Activated CD4-positive, alpha-beta T cell treated with anti-CD3 and anti-CD28 coated beads for 48 hours (primary cell): ENCODE measurements at regions not wholly inside any gene's neighbourhood (a gene's known extent, or its start where the extent isn't known, plus 50 kb on each side); places are given as distances from the start of the nearest gene placed in this dataset.
A peak's percentile ranks its signal among the peaks of the same experiment; 100 is the strongest.

Source experiments
- DNase-seq: peaks from one replicate; pipeline ENCODE4 v3.0.0-alpha.2; 2020

DNA sequence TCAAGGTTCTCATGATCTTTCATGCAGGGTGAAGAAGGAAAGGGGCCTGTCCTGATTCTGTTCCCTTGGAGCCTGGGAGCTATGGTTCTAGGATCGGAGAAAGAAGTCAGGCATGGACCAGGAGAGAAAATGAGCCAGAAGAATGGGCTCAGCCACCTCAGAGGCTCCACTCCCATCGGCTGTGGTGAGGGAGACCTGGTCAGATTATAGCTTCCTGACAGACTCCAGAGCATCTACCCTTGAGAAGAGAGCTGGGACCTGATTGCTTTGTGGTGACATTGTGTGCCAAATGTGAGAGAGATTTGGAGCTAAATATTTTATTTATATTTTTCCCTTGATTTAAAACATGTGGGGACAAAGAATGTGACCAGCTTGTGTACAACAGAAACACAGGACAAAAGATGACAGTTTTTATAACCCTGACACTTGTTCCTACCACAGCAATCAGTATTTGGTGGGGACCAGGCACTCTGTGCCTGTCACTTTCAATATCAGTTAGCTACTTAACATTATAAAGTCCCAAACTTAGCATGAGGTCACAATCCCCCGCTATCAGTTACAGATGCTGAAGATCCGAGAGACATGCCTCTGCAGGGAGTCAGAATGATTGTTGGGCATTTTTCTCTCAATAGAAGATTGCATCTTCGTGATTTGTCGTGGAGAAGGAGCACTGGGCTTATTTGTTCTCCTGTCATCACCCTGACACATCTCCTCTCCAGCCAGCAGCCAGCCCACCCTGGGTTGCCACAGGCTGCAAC, 228.3 kb upstream of the ADAMTS16 start:
- no peak for DNase-seq

DNA sequence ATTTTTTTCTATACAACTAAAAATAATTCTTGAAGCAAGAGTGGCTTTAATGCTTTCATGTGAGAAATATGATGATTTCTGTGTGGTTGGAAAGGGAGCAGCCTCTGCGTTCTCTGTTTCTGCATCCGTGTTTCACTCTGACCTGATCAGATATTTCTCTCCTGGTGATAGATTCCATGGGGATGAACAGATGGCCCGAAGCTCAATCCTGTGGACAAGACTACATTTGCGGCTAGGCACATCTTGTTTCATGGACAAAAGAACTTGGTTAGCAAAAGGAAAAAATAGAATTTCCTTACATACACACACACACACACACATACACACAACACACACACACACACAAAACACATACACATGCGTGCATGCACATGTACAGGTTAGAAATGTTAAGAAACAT, 218.2 kb upstream of the ADAMTS16 start:
- no peak for DNase-seq

DNA sequence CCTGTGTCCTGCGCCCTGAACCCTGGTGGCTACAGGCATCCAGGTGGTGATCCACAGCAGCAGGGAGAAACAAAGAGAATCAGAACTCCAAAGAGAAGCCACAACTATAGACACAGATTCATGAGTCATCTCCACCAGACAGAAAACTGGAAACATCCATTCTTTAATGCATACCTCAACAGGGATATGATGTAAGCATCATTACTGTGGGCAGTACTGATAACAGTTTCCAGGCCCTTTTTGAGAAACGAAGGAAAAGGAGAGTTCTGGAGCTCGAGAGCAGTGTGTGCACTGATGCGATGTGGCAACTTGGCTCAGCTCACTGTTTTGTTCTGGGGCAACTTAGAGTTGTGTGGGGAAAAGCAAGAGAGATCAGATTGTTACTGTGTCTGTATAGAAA, 215.6 kb upstream of the ADAMTS16 start:
- DNase-seq: no peak

DNA sequence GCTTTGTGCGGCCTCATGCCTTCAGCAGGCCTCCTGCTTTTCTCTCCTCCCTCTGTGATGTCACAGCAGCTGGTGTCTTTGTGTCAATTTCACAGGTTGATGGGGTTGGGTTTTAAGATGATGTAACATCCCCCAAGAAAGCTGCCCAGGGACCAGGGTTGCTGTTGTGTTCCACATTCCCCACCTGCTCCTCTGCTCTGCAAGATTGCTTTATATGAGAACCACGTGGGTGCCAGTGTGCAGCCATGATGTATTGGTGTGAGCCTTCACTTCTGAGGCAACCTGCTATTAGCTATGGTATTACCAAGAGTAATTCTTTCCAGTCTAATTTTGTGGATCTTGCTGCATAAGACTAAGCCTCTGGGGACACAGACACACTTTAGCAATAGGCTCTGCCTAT, 213.0 kb upstream of the ADAMTS16 start:
- no peak for DNase-seq

DNA sequence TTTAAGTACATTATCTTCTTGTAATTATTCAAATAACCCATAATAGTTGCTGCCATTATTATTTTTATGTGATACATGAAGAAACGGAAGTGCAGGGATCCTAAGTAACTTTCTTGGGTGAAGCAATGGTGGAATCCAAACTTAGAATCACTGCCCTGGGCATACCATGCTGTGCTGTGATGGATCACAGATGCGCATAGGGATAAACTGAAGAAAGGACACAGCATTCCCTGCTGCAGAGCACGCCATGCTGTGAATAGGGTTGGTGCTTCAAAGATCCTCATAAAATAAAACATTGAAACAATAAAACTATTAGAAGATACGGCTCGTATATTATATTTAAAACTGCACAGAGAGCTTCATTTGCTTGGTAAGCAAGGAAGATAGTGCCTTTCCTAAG, 211.7 kb upstream of the ADAMTS16 start:
- DNase-seq: no peak

DNA sequence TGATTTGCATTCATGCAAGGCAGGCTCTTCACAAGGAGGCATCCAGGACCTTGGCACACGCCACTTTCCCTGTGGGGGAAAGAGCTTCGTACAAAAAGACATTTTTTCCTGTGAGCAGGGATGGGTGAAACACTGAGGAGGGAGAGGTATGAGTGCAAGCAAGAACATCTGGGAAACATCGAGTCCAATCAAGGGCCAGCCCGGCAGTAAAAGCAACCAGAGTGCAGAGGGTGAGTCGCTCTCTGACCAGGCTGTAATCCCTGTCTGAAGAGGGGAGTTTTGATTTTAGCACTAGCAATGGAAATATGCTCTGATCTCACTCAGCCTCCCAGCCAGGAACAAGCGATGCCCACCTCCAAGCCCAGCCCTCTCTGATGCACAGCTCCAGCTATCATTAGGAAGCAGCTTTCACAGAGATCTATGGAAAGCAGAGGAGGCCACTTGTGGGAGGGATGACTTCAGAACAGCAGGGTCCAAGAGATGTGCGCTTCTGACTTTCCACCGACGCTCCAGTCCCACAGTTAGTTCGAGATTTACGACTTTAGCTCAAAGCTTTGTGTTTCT, 211.0 kb upstream of the ADAMTS16 start:
- DNase-seq: no peak

DNA sequence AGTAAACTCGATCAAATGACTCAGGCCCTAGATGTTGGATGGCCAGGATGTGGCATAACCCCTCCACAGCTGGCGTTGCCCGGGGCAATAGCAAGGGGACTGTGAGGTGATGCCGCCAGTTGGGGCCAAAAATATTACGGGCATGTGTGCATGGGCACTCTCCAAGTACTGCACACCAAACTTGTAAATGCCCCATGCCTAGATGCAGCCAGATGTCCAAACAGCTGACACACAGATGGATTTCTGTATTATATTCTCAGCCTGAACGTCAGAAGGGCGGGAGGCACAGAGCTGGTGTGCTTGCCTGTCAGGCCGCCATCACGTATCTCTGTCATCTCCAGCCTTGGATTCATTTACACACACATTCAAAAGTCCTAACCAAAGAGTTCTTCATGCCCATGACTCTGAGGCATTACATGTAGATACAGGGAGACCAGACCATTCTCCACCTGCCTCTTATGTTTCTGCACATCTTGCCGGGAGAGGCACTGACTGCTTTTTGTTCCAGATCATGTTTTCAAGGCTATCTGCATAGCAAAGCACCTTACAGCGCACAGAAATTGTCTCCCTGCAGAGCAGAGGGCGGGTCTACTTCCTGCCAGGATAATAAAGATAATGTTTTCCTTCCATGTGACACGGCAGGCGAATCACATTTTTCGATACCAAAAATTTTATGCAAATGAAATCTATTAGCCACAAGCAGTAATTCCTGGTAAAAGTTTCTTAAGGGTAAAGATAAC, 200.9 kb upstream of the ADAMTS16 start:
- no peak for DNase-seq

DNA sequence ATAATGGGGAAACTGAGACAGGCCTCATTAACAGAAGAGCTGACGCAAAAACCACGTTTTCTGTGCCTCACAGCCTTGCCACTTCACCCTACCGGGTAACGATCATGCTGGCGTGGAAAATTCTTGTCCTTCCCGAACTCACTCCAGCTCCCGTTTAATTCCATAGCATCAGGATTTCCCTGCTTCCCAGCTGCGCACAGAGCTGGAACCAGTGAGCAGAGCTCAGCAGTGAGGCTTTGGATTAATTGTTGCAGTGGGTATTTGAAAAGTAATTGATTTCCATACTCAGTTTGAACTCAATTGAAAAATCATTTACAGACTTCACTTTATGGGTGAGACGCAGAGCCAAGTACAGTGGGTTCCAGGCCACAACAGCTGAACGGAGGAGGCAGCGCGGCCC, 199.0 kb upstream of the ADAMTS16 start:
- DNase-seq: no peak

DNA sequence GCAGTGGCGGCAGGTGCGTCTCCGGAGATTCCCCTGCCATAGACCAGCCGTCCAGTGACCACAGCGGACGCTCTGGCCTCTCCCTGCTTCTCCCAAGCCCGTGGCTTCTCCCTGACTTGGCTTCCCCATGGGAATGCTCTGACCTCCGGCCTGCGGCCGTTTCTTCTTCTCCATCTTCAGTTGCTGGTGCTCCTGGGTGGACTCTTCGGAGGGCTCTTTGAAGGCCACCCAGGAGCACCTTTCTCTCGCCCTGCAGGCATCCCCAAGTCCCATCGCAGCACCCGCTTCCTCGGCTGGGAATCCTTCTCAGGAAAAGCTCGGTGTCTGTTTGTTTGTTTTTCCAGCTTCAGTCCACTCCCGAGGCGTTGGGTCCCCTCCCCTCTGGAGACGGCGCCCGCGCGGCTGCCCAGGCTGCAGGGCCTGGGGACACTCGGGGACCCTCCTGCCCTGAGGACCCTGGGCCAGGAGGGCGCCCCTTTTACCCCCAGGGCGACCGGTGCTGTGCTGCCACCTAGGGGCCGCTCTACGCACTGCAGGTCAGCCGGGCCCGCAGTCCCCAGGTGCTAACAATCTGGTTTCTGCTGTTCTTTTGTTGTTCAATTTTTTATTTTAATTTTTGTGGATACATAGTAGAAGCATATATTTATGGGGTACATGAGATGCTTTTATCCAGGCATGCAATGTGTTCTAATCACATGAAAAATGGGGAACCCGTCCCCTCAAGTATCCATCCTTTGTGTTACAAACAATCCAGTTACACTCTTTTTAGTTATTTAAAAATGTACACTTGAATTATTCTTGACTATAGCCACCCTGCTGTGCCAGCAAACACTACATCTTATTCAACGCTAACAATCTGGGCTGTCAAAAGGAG, 197.9 kb upstream of the ADAMTS16 start:
- DNase-seq: peak; percentile 26

DNA sequence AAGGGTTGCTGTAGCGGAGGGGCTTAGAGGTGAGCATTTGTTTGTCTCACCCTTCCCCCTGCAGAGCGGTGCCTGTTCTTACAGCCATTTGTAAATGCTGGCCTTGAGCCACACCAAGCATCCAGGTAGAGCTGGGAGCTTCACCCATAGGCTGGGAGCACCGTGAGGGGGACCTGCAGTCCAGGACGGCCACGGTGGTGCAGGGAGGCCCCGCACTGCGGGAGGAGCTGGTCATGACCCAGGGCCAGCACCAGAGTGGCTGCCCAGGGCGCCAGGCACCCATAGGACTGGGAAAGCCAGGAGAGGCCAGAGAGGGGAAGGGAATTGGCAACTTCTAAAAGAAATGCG, 197.3 kb upstream of the ADAMTS16 start:
- no peak for DNase-seq

DNA sequence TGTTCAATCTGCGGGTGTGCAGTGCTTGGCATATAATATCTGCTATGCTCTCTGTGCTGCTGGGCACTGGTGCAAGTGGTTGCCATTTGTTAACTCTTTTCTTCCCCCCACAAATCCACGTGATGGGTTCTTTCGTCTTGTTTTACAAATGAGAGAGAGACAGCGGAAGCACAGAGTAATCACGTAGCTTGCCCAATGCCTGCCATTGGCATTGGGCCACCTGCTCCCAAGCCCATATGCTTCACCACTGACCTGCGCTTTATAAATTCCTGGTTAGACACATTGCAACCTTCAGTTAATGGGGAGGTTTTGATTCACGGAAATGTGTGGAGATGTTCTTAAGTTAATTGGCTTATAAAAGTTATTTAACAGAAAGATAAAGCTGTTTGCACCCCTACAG, 194.8 kb upstream of the ADAMTS16 start:
- DNase-seq: no peak

DNA sequence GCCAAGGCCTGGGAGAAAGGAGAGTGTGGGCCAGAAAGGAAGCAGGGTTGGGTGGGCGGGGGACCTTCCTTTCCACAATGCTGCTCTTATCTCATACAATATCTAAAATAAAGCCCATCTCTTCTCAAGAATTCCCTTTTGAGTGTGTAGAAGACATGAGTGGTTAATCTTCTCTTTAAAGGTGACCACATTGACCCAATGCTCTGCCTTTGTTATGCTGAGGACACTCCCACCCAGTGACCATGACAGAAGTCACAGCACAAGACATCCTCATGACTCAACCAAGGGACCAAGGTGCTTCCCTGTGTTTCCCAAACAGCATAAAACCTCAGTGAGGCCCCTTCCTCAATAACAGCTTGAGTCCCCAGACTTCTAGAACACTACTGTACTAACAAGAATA, 193.0 kb upstream of the ADAMTS16 start:
- DNase-seq: no peak

DNA sequence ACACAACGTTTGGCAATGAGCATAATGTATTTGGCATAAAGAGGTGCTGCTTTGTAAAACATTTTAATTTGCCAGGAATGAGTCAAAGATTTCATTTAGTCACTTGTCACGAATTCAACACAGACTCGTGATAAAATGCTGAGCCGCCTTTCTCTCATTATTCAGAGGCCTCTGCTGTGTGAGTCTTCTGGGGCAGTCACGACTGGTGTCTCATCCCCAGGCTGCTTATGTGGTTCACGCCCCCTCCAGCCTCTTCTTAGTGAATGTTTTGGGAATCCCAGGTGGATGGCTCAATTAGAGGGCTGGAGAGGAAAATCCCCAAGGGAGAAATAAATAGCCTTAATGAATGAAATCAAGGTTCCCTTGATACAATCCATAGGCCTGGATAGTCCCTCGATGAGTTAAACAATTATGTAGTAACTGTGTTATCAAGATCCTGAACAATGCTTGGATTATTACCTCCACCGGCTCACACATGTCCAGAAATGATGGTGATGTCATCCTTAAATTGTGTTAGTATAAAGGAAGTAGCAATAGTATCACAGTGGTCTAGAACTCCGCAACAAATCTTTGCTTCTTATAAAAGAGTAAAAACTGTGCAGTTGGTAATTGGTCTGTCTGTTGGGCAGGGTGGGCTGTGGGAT, 192.1 kb upstream of the ADAMTS16 start:
- DNase-seq: no peak

DNA sequence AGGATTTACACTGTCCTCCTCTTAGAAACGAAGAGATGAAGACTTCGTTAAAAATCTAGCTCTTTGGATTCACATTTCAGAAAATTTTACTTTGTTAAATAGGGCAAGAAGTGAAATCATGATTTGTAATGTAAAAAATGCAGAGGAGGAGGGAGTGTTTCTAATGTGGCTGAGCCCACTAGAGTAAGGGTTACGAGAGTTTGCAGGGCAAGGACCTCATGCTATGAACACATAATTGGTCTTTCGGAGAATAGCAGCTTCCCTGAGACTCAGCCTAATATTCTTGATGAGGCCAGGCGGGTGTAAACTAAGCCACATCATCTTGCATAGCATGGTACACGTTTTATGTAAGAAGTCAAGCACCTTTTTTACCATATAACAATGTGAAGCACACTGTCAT, 191.0 kb upstream of the ADAMTS16 start:
- no peak for DNase-seq

DNA sequence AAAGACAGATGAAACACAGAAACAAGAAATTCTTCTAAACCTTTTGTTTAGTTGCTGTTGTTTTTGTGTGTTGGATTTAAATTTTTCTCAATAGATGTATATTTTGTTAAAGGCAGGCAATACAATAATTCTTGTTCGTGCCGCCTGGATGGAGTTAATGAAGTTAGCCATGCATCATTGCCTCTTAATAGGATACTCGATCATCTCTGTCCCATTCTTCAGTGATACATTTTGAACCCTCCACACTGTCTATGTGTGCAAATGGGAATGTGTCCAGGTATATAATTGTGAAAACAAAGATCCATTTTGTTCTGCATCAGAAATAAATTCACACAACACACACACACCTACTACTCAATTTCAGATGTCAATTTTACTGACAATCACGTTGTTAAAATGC, 186.6 kb upstream of the ADAMTS16 start:
- no peak for DNase-seq

DNA sequence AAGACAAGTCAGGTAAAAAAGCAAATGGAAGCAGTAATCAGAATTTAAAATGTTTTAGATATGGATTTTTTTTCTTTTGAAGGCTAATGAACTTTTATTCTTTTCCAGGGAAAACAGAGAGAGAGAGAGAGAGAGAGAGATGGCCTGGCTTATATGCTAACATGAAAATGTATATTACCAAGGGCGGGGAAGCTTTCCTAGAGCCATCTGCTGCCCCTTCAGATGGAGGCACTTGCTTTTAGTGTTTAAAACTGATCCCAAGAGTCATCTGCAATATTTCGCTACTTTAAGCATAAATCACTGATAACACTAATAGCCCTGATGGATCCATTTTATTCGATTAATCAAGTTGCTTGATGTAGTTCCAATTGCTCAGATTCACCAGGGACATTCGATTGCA, 186.1 kb upstream of the ADAMTS16 start:
- DNase-seq: no peak

DNA sequence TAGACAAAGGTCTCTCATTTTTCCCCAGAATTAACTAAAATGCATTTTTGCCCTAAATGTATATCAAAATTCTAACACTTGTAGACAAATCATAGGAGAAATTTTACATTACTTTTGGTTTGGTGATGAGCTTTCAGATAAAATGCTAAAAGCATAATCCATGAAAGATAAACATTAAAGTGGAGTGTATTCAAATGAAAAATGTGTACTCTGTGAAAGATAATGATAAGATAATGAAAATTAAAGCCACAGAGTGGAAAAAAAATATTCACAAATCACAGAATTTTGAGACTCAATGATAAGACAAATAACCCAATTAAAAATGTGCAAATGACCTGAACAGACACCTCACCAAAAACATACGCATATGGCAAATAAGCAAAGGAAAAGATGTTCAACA, 176.9 kb upstream of the ADAMTS16 start:
- no peak for DNase-seq

DNA sequence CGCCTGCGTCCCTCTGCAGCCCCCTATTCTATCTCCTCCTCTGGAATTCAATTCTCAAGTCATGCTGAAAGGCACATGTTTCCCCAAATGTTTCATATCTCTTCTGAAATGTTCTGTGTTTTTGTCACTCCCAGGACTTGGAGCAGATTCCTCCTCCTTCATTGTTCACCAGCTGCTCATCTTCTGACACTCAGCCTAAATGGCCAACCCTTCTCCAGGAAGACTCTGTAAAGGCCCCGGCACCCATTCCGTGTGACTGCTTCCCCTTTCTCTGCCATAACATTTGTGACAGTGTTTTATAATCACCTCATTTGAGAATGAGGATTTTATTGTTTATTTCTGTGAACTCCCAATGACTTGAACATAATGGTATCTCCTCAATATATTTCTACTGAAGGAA, 170.8 kb upstream of the ADAMTS16 start:
- no peak for DNase-seq

DNA sequence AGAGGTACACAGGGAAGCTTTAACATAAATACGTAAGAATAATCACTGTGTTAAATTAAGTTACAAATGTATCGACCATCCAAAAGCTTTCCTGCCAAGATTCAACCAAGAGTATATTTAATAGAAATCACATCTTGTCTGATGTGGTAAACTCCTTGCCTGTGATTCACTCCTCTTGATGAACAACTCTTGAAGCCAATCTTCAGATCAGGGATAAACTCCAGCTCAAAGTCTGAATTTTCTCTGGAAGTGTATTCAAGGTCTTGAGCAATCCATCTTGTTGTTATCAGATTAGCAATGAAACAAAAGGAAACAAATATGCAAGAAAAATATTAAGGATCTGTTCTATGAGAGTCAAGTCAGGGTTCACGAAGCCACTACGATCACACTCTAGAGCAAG, 170.0 kb upstream of the ADAMTS16 start:
- DNase-seq: no peak

DNA sequence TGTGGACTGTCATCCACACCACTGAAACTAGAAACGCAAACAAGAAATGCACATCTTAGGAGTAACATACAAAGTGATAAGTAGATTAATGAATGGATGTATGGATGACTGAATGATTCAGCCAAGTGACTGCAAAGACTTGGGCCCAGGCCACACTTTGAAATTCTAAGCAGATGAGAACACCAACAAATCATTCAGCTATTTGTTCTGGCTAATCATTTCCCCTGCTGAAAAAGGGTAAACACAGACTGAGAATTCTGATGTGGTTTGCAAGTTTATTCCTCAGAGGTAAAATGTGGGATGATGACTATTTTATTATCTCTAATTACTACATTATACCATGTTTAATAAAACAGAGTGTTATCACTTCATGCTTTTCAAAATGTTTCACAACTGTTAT, 163.2 kb upstream of the ADAMTS16 start:
- DNase-seq: no peak

DNA sequence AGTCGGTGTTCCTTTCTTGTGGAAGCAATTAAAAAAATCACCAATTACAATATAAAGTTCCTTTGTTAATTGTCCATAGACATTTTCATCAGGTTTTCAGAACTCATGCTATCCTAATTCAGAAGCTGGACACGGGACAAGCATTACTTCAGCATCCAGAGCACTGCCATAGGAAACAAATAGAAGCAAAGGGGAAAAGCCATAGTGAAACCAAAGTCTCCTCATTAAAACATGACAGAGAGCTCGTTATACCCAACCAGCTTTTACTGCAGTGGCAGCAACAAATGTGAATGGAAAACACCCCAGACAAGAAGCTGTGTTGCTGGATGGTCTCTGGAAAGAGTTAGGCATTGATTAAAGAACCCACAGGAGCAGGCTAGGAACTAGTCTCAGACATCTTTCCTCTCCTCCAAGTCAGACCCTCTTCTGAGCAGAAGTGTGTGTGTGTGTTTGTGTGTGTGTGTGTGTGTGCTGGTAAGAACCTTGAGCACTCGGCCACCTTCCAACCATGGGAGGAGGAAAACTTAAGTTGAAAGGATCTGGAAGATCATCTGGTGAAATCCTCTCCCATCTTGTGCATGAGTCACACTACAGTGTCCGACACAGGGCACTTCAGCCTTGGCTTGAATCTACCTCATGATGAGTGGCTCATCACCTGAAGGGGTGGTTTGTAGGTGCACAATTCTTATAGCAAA, 162.6 kb upstream of the ADAMTS16 start:
- no peak for DNase-seq

DNA sequence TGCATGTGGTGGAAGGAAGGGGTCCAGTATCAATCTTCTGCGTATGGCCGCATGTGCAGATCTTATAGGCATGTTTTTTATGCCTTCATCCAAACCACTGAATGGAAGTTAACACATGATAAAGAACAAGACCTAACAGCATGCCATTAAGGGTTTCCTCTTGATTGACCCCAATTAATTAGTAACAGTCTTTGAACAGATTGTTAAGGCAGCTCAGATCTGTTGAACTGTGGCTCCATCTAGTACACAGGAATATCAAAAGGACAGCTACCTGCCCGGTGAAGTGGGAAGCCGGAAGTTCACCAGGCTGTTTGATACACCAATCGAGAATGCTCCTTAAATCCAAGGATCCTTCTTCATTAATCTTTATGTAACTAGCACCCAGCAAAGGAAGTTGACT, 159.9 kb upstream of the ADAMTS16 start:
- no peak for DNase-seq
